ENCODE measurements at regions not wholly inside any gene's neighbourhood (a gene's known extent, or its start where the extent isn't known, plus 50 kb on each side); places are given as distances from the start of the nearest gene placed in this dataset.

DNA sequence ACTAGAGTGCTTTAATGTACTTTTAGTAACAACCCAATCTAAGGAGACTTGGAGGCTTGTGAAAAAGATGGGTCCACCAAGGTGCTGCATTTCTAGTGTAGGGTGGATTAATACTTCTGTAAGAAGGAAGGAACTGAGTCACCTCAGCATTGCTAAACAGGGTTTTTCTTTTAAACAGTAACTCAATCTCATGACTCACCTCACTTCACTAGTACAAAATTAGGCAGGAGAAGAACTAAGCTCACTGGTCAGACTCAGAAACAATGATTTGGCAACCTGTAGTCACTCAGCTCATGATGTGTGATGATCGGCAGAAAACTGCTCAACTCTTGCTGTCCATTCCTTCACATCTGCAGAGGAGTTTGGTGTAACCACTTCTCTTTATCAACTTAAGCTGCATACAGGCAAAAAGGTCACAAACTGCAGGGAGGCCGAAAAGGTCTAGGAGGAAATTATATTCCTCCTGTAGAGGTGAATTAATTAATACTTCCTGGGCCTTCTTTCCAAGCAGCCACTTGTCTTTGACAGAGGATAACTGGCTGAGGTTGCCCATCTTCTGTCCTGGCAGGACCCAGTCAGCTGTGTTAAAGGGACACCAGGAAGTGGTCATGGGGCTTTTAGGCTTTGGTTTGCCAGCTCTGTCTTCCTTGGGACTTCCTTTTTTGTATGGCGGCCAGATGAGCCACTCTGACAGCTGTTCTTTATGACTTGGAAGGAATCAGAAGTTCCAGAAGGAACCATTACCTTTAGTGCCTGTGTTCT, 466.9 kb downstream of the FUT8 start:
- DNase-seq = no peak

DNA sequence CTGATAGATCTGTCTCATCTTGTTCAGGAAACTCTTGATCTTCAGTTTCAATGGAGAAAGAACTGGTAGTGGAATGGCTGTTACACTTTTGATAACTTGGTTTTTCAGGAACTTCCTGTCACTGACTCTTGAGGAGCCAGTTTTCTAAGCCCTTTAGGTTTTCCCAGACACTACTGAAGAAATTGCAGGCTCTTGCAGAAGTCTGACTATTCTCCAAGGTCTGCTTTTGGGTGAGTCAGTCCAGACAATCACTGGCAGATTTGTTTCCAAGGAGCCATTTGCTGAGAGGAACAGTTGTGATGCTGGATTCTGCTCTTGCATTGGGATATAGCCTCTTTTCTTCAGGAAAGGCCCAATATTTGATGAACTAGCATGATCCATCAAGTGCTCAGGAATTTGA, 468.0 kb downstream of the FUT8 start:
- DNase-seq = no peak

DNA sequence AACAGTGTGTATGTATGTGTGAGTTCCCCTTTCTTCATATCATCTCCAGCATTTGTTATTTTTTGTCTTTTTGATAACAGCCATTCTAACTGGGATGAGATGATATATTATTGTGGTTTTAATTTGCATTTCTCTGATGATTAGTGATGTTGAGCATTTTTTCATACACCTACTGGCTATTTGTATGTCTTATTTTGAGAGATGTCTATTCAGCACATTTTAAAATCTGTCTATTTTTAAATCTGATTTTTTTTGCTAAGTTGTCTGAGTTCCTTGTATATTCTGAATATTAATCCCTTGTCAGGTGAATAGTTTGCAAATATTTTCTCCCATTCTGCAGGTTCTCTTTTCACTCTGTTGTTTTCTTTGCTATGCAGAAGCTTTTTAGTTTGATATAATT, 469.1 kb downstream of the FUT8 start:
- no peak for DNase-seq

- no peak for DNase-seq
These were observed 476.1 kb downstream of the FUT8 start for GRCh38 chr14:65888677-65889076.

DNA sequence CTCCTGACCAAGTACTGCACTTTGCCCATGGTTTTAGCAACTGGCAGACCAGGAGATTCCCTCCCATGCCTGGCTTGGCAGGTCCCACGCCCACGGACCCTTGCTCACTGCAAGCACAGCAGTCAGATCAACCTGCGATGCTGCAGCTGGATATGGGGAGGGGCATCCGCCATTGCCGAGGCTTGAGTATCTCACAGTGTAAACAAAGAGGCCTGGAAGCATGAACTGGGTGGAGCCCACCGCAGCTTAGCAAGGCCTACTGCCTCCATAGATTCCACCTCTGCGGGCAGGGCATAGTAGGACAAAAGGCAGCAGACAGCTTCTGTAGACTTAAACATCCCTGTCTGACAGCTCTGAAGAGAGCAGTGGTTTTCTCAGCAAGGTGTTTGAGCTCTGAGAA, 479.8 kb downstream of the FUT8 start:
- no peak for DNase-seq

GRCh38 chr14:65900164-65900563, 487.6 kb downstream of the FUT8 start:
- DNase-seq = no peak

- no peak for DNase-seq
These were observed 489.1 kb downstream of the FUT8 start for GRCh38 chr14:65901595-65901994.

- DNase-seq = no peak
These were observed 492.5 kb downstream of the FUT8 start for GRCh38 chr14:65904988-65905387.

- DNase-seq = no peak
These were observed 493.8 kb downstream of the FUT8 start for GRCh38 chr14:65906344-65906743.

GRCh38 chr14:65906948-65907347, 494.4 kb downstream of the FUT8 start:
- no peak for DNase-seq

DNA sequence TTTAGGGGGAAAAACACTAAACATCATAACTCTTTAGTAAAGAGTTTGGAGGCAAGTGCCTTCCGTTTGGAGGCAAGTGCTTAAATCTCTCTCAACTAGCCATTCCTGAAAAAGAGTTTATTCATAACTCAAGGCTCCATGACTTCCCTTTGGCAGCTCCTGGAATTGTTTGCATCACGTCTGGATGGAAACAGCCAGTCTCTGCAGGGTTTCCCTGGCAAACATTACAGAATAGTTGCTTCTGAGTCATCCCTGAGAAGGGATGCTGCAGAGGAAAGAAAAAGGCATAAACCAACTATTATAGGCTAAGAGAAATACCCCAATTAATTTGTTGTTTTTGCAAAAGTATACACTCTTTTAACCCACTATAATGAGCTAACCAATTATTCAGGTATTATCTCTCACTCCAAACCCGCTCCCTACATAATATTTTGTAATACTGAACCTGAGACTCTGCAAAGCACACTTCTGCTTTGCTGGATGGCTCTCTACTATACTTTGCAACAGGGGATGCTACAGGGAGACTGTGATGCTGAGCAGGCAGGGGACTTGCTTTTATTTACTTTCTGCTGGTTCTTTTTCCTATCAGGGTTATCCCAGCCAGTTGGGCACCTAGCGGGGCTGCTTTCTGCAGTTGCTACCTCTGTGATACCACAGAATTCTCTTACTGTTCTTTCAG, 497.7 kb downstream of the FUT8 start:
- DNase-seq = no peak

GRCh38 chr14:65915125-65915524, 502.6 kb downstream of the FUT8 start:
- DNase-seq = no peak

GRCh38 chr14:65916055-65916454, 503.5 kb downstream of the FUT8 start:
- no peak for DNase-seq

- DNase-seq = no peak
These were observed 508.5 kb downstream of the FUT8 start for GRCh38 chr14:65920996-65921395.

GRCh38 chr14:65922142-65922541, 509.6 kb downstream of the FUT8 start:
- no peak for DNase-seq

- no peak for DNase-seq
These were observed 514.0 kb downstream of the FUT8 start for GRCh38 chr14:65926504-65926903.

DNA sequence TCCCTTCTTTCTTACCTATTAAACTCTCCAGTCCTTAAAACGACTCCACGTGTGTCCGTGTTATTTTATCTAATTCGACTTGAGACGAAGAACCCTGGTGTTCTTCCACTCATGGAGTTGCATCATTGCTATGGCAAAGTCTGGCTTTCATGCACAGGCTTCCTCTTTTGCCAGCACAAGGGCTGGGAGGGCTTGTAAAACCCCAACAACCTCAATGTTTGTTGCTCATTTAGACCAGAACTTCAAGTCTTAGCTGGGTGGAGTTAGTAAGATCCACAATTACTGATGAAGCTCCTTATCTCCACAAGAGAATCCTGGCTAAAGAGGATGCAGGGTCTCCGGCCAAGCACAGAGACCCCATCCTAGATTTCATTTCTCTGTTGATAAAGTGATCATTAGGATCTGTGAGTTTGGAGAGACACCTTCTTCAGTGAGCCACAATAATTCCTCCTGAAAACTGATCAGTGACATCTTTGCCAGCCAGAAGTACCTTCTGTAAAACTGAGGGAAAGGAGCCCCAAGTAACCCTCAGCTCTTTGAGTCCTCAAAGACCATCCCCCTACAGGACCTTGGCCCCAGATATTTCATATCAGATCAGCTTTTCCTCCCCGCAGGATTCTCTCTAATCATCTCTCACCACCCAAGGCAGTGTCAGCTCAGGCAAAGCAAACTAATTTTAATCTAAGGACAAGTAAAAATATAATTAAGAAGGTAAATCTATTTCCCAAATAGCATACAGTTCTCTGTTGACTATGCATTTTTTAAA, 514.6 kb downstream of the FUT8 start:
- DNase-seq = no peak

- peak; percentile 41 for DNase-seq
These were observed 515.4 kb downstream of the FUT8 start for GRCh38 chr14:65927931-65928356.

DNA sequence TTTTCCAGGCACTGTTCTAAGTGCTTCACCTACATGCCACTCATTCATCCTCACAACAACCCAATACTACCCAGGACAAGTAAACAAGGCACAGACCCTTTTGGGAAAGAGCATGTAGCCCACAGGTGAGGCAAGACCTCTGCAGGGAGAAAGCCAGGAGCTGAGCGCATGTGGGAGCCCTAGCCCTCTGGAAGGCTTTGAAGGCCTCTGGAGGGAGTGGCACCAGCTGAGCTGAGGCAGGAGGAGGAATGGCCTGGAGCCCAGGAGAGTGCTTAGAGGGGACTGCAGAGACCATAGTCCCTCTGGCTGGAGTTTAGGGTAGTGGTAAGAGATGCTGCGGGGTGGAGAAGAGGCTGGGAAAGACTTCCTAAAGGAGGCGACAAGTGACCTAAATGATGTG, 516.5 kb downstream of the FUT8 start:
- DNase-seq = no peak

GRCh38 chr14:65933400-65934069, 521.0 kb downstream of the FUT8 start:
- no peak for DNase-seq

- no peak for DNase-seq
These were observed 521.5 kb downstream of the FUT8 start for GRCh38 chr14:65934070-65934435.

GRCh38 chr14:65936342-65936975, 523.9 kb downstream of the FUT8 start:
- DNase-seq = no peak
